Heart right ventricle (tissue), 16 donors: ENCODE measurements at regions not wholly inside any gene's neighbourhood (a gene's known extent, or its start where the extent isn't known, plus 50 kb on each side); places are given as distances from the start of the nearest gene placed in this dataset.

ENCODE experiments used
- ATAC-seq, 8 donors: fragments of 200-7000 bp; cut with Tn5 transposase; one replicate each; pipeline ENCODE4 v1.9.1; 2020; ENCODE audit warnings: mild to moderate bottlenecking in 8 of 8, moderate library complexity in 8 of 8, moderate number of reproducible peaks in 1 of 8
- DNase-seq, 2 donors: peaks; one replicate each; pipeline ENCODE4 v3.0.0-alpha.2; 2020
- H3K27ac ChIP-seq, 10 donors: fragments of 200-600 bp; sonication (generic) in 2 of 10; one replicate each; pipeline versions ENCODE4 v1.5.0 to v1.8.0; 2020 to 2022; ENCODE audit warnings: mild to moderate bottlenecking in 3 of 10
- H3K27me3 ChIP-seq, 7 donors: fragments of 200-600 bp; one replicate each; pipeline ENCODE4 v1.8.0; 2021 to 2022; ENCODE audit warnings: mild to moderate bottlenecking in 2 of 7
- H3K36me3 ChIP-seq, 9 donors: fragments of 200-600 bp; sonication (generic) in 1 of 9; one replicate each; pipeline versions ENCODE4 v1.5.0 to v1.8.0; 2020 to 2022; ENCODE audit warnings: mild to moderate bottlenecking in 2 of 9
- H3K4me1 ChIP-seq, 9 donors: fragments of 200-600 bp; sonication (generic) in 1 of 9; one replicate each; pipeline versions ENCODE4 v1.5.0 to v1.8.0; 2020 to 2022; ENCODE audit warnings: mild to moderate bottlenecking in 4 of 9
- H3K4me3 ChIP-seq, 10 donors: fragments of 200-600 bp; sonication (generic) in 2 of 10; one replicate each; pipeline versions ENCODE4 v1.5.0 to v1.8.0; 2020 to 2022; ENCODE audit warnings: mild to moderate bottlenecking in 7 of 10, moderate library complexity in 2 of 10
- H3K9me3 ChIP-seq, 11 donors: fragments of 200-600 bp in 10 of 11; sonication (generic) in 2 of 11; one replicate each; pipeline versions ENCODE4 v1.5.0 to v1.8.0; 2013 to 2022; ENCODE audit warnings: mild to moderate bottlenecking in 2 of 11, control low read depth in 1 of 11, moderate library complexity in 1 of 11
- CTCF ChIP-seq, 9 donors: fragments of 200-600 bp; sonication (generic) in 2 of 9; IDR thresholded peaks; one replicate each; pipeline versions ENCODE4 v1.5.0 to v1.8.0; 2021 to 2022; ENCODE audit warnings: antibody characterized with exemption in 9 of 9, mild to moderate bottlenecking in 5 of 9, moderate library complexity in 1 of 9
- WGBS, 2 donors: extraction: QIAGEN DNeasy Blood & Tissue Kit; methylation state at CpG; one replicate each; pipeline ENCODE4 v1.1.7; 2013; ENCODE audit warnings: inconsistent platforms in 1 of 2; 5-methylcytosine and 5-hydroxymethylcytosine counted together
- intact Hi-C, 10 donors: fragments of 100-400 bp; cut with DNase I; formaldehyde crosslinking; loops; one replicate each; pipeline versions ENCODE4 v1.11.1 to v1.14.2; 2022
- donor health status: Arrhythmogenic right ventricular cardiomyopathy.
- donor health status: ischemic (EF 13 %, LVEDD 7.1; RV severe dilation, severe dysfunction).
- donor health status: healthy with polysubstance abuse.
- donor health status: DM: no; HTN: yes; CAD: no.
- donor health status: DM: no; HTN: no; CAD: no.
- donor health status: ischemic (EF 25% LVEDD 6.9; RV normal size, moderate dysfunction).
- donor health status: ischemic (EF 25% LVEDD 5.7; RV mildly dilated, moderate dysfunction).
- donor health status: healthy.
- donor health status: DM: yes; HTN: yes; CAD: no.
- donor health status: Ischemic cardiomyopathy.
- donor health status: ischemic (EF 35%, LVEDD 5.7; RV mildly dilated, moderate dysfunction).
- donor health status: nonischemic (EF 11% LVEDD 7.7; RV severe dilation, severe dysfunction).
- donor health status: DM: yes; HTN: yes; CAD: no.
- donor health status: PGD.
- donor health status: ischemic (EF 29% LVEDD 5.4; RV normal size, mild dysfunction).
- donor health status: nonischemic (EF 23%, LVEDD 6.1; RV moderate dilation, normal function).

DNA sequence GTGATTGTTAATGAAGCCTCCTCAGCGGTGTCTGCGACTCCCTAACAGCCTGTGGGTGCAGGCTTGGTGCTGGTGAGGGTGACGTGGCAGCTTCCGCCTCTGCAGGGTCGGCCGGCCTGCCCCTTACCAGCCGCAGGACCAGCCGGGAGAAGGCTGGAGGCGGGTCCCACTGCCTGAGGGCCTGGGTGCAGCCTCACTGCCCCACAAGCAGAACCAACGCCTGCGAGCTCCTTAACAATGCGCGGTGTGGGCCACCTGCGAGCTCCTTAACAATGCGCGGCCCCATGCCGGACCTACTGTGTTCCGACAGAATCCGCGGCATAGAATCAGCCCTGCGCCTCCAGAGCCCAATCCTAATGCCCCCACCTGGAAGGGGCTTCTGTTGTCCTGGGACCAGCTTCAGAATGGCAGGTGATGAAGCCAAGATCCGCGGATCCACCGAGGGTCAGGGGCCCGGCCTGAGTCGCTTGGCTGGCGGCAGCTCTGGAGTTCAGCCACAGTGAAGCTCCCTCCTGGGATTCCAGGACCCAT is 54.4 kb upstream of the AJAP1 start:
- intact Hi-C loops: no loop called here
- Histone ChIP-seq H3K36me3 (no peaks in the 10 kb centered on the region), H3K9me3 (peaks cover 0 to 4% (median 0%) of the 10 kb centered on the region in 11 donors), H3K4me3 (no peak overlapping the region), H3K4me1 (peaks cover 0 to 4% (median 0%) of the 10 kb centered on the region in 9 donors), H3K27ac (no peak overlapping the region), H3K27me3 (peaks cover 0 to 66% (median 29%) of the 10 kb centered on the region in 7 donors)
- no peak for TF ChIP-seq CTCF (IDR thresholded peaks at IDR 0.05)
- WGBS, 2 donors: 32 to 52% methylated on average over 27 of the region's 27 CpGs
- DNase-seq: no peak
- no peak for ATAC-seq

DNA sequence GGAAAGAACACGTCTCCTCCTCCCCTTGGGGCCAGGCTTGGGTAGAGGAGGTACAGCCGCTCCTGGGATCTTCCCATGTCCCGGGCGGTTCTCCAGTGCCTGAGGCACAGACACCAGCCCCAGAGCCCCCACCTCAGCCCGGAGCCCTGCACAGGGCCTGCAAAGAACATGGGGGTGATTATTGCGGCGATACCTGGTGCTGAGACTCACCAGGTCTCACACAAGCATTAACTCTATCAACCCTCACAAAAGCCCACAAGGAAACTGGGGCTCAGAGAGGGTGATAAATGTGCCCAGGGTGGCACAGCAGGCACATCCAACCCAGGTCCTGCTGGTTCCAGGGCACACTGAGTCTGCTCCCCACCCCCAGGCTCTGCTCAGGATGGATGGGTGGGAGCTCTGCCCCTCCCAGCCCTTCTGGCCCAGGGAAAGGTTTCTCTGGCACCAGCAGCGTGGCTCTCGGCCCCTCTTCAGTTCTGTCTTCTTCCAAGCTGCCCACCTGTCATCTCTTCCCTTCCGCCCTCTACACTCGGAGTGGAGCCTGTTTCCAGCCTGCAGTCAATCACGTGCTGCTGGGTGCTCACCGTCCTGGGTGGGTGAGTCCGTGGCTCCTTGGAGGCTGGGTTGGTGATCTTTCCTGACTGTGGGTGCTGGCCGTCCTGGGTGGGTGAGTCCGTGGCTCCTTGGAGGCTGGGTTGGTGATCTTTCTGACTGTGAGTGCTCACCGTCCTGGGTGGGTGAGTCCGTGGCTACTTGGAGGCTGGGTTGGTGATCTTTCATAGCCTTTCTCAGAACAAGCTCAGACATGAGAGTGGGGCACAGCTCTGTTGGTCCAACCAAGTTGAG is 53.6 kb upstream of the AJAP1 start:
- ATAC-seq (no peak), DNase-seq (no peak)
- Histone ChIP-seq H3K4me1 (peaks cover 0 to 7% (median 0%) of the 10 kb centered on the region in 9 donors), H3K36me3 (no peaks in the 10 kb centered on the region), H3K9me3 (peaks cover 0 to 4% (median 0%) of the 10 kb centered on the region in 11 donors), H3K27me3 (peaks cover 0 to 70% (median 36%) of the 10 kb centered on the region in 7 donors), H3K4me3 (no peak overlapping the region), H3K27ac (no peak overlapping the region)
- WGBS, 2 donors: 86 to 87% methylated on average over 18 of the region's 18 CpGs
- TF ChIP-seq CTCF (IDR thresholded peaks at IDR 0.05): no peak
- intact Hi-C loops: no loop called here

DNA sequence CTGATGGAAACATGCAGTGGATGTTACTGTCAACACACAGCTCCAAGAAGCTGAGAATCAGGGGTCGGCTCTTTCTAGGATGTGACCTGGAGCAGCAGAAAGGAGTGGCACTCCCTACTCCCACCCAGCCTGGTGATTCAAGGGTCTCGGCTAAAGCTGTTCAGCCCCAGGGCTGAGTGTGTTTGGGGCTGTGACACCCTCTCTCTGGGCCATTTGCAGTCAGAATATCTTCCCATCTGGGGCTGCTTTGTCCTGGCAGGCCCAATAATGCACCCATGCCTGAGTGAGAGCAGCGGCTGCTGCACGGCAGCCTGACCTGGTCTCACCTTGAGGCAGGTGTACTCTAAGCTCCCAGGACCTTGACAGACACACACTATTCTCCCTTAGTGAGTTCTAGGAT is 52.5 kb upstream of the AJAP1 start:
- Histone ChIP-seq H3K27me3 (peaks cover 0 to 76% (median 42%) of the 10 kb centered on the region in 7 donors), H3K4me1 (peaks cover 0 to 7% (median 0%) of the 10 kb centered on the region in 9 donors), H3K9me3 (peaks cover 0 to 4% (median 0%) of the 10 kb centered on the region in 11 donors), H3K4me3 (no peak overlapping the region), H3K36me3 (no peaks in the 10 kb centered on the region), H3K27ac (no peak overlapping the region)
- WGBS, 2 donors: 75 to 86% methylated on average over 4 of the region's 4 CpGs
- no peak for TF ChIP-seq CTCF (IDR thresholded peaks at IDR 0.05)
- DNase-seq (no peak), ATAC-seq (no peak)
- intact Hi-C loops: no loop called here

DNA sequence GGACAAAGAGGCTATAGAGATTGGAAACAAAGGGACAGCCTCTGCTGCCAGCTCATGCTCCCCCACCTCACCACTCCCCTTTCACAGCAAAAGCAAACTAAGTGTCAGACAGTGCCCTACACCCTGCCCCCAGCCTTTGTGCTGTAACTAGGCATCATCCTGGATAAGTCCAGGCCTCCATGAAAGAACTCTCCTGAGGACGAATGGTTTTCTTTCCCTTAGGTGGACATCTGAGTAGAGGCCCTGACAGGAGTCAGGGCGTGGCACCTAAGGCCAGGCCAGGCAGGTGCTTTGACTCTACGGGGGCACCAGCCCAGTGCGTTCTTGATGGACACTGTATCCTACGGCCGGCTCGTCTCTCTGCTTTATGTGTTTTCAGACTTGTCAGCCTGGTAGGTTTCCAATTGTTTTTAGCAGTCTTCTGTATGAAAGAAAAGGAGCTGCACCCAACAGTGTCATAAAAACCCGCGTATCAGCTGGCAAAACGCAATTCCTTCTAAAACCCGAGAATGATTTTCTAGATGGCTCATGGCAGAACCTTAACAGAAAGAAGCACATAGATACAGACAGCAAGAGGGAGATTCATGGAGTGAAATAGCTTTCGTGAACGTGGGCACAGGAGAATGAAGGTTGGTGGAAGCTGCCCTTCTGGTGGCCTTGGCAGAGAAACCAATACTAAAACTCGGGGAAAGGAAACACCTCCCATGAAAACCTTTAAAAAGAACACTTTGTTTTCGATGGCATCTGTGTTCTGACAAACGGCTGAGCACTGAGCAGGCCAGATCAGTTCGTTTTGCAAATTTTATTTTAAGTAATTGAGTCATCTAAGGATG is 51.7 kb upstream of the AJAP1 start:
- H3K9me3 ChIP-seq: peaks cover 0 to 2% (median 0%) of the 10 kb centered on the region in 11 donors
- peaks cover 0 to 7% (median 0%) of the 10 kb centered on the region in 9 donors for H3K4me1 ChIP-seq
- no peak for DNase-seq
- TF ChIP-seq CTCF (IDR thresholded peaks at IDR 0.05): no peak
- no peaks in the 10 kb centered on the region for H3K36me3 ChIP-seq
- H3K27ac ChIP-seq: no peak overlapping the region
- intact Hi-C loops: no loop called here
- no peak for ATAC-seq
- H3K4me3 ChIP-seq: no peak overlapping the region
- H3K27me3 ChIP-seq: peaks cover 0 to 84% (median 46%) of the 10 kb centered on the region in 7 donors
- 79 to 82% methylated on average over 17 of the region's 17 CpGs for WGBS, 2 donors
